ENCODE measurements at regions not wholly inside any gene's neighbourhood (a gene's known extent, or its start where the extent isn't known, plus 50 kb on each side); places are given as distances from the start of the nearest gene placed in this dataset.

- no peak for TF ChIP-seq CTCF (IDR thresholded peaks at IDR 0.05; ENCODE audit: low read depth, low read length)
- no peak for TF ChIP-seq EZH2phosphoT487 (IDR thresholded peaks at IDR 0.05; ENCODE audit: low read depth)
Observed at GRCh38 chr7:37541810-37542443, 93.3 kb upstream of the ELMO1 start.
